DND-41 (cell line): ENCODE measurements at regions not wholly inside any gene's neighbourhood (a gene's known extent, or its start where the extent isn't known, plus 50 kb on each side); places are given as distances from the start of the nearest gene placed in this dataset.

Experiments used
- ATAC-seq: fragments of 200-7000 bp; cut with Tn5 transposase; 3 replicates; pipeline ENCODE4 v1.9.1; 2021; ENCODE audit warnings: low read depth; ENCODE audit not compliant: insufficient read depth
- DNase-seq: peaks from one replicate; pipeline ENCODE4 v3.0.0-alpha.2; 2020
- H2AFZ ChIP-seq: 2 replicates; pipeline ENCODE4 v1.6.0; 2012; ENCODE audit warnings: low read depth, low read length
- H3K27ac ChIP-seq: 2 replicates; pipeline ENCODE4 v1.5.1; 2012; ENCODE audit warnings: low read length, inconsistent platforms
- H3K27me3 ChIP-seq: fragments of 200-600 bp; sonication (generic); 2 replicates; pipeline ENCODE4 v1.6.0; 2012; ENCODE audit warnings: low read length, mild to moderate bottlenecking, inconsistent platforms; ENCODE audit not compliant: insufficient read depth, poor library complexity
- H3K36me3 ChIP-seq: 2 replicates; pipeline ENCODE4 v1.5.1; 2012; ENCODE audit warnings: low read length, inconsistent platforms; ENCODE audit not compliant: insufficient read depth
- H3K4me1 ChIP-seq: 2 replicates; pipeline ENCODE4 v1.5.1; 2012; ENCODE audit warnings: mild to moderate bottlenecking, low read length; ENCODE audit not compliant: insufficient read depth
- H3K4me2 ChIP-seq: 2 replicates; pipeline ENCODE4 v1.6.0; 2012; ENCODE audit warnings: mild to moderate bottlenecking, moderate library complexity, low read length, inconsistent platforms; ENCODE audit not compliant: insufficient read depth
- H3K4me3 ChIP-seq, 2 experiments: fragments of 200-600 bp in 1 of 2; shearing (Covaris generic) in 1 of 2; 2 replicates each; pipeline ENCODE4 v1.5.1; 2012 to 2016; ENCODE audit warnings: inconsistent platforms in 2 of 2, low read length in 2 of 2, mild to moderate bottlenecking in 2 of 2, low read depth in 1 of 2, moderate library complexity in 1 of 2
- H3K79me2 ChIP-seq: 2 replicates; pipeline ENCODE4 v1.6.0; 2012; ENCODE audit warnings: low read length, inconsistent platforms; ENCODE audit not compliant: insufficient read depth
- H3K9ac ChIP-seq: 2 replicates; pipeline ENCODE4 v1.6.0; 2012; ENCODE audit warnings: low read depth, mild to moderate bottlenecking, inconsistent platforms, low read length, moderate library complexity
- H3K9me3 ChIP-seq: 2 replicates; pipeline ENCODE4 v1.5.1; 2012; ENCODE audit warnings: low read length, moderate library complexity, mild to moderate bottlenecking, inconsistent platforms; ENCODE audit not compliant: insufficient read depth, severe bottlenecking
- H4K20me1 ChIP-seq: 2 replicates; pipeline ENCODE4 v1.6.0; 2012; ENCODE audit warnings: low read length; ENCODE audit not compliant: insufficient read depth
- EZH2 ChIP-seq: IDR thresholded peaks from 3 replicates; pipeline ENCODE4 v1.6.1; 2012; ENCODE audit warnings: borderline replicate concordance, low read depth, mild to moderate bottlenecking, moderate library complexity, low read length, inconsistent platforms; ENCODE audit not compliant: severe bottlenecking
- TF ChIP-seq, protein P1 (sequence below): IDR thresholded peaks from 2 replicates; pipeline ENCODE4 v1.5.1; 2012; ENCODE audit warnings: borderline replicate concordance, low read length, moderate library complexity, mild to moderate bottlenecking; ENCODE audit not compliant: poor library complexity, severe bottlenecking; ENCODE audit errors: extremely low read depth

DNA sequence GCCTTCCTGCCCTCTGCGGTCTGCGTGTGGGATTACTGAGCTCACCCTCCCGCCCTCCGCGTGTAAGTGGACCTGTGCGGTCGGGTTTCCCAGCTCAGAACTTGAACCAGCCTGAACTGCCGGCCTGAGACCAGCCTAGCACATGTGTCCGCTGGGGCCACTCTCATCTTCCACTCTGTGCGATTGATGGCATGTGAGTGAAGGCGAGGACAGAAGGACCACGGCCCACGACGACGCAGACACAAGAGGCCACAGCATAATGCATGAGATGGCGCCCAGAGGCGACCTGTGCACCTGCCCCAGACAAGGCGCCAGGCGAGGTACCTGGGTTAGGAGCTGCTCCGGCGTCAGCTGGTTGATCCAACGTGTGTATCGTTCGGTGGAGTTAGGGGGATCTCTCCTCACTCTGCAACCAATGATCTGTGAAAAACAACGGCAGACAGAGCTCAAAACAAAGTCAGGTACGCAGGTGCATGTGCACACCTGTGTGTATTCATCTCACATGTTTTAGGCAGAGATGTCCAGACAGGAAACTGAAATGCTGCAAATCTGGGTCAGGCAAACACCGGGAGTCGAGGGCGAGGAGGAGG lies 74.5 kb upstream of the METRNL start:
- Histone ChIP-seq H3K79me2 (peaks cover 59% of the 10 kb centered on the region), H2AFZ (no peak overlapping the region), H3K4me3 (no peak overlapping the region), H3K4me2 (no peak overlapping the region), H3K9me3 (peaks cover 14% of the 10 kb centered on the region), H3K4me1 (no peaks in the 10 kb centered on the region), H3K27me3 (no peaks in the 10 kb centered on the region), H3K9ac (no peak overlapping the region), H4K20me1 (peaks cover 19% of the 10 kb centered on the region), H3K36me3 (peaks cover 72% of the 10 kb centered on the region), H3K27ac (no peak overlapping the region)
- DNase-seq (no peak), ATAC-seq (no peak)
- TF ChIP-seq EZH2 = no peak
- TF ChIP-seq, protein P1, sequence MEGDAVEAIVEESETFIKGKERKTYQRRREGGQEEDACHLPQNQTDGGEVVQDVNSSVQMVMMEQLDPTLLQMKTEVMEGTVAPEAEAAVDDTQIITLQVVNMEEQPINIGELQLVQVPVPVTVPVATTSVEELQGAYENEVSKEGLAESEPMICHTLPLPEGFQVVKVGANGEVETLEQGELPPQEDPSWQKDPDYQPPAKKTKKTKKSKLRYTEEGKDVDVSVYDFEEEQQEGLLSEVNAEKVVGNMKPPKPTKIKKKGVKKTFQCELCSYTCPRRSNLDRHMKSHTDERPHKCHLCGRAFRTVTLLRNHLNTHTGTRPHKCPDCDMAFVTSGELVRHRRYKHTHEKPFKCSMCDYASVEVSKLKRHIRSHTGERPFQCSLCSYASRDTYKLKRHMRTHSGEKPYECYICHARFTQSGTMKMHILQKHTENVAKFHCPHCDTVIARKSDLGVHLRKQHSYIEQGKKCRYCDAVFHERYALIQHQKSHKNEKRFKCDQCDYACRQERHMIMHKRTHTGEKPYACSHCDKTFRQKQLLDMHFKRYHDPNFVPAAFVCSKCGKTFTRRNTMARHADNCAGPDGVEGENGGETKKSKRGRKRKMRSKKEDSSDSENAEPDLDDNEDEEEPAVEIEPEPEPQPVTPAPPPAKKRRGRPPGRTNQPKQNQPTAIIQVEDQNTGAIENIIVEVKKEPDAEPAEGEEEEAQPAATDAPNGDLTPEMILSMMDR = no peak

GRCh38 chr17:83005639-83006038 lies 73.8 kb upstream of the METRNL start:
- H3K27me3 ChIP-seq = no peaks in the 10 kb centered on the region
- H3K36me3 ChIP-seq = peaks cover 73% of the 10 kb centered on the region
- no peak overlapping the region for H2AFZ ChIP-seq
- no peak for ATAC-seq
- H3K79me2 ChIP-seq = peaks cover 61% of the 10 kb centered on the region
- H4K20me1 ChIP-seq = peaks cover 25% of the 10 kb centered on the region
- no peak for TF ChIP-seq EZH2
- TF ChIP-seq, protein P1 = no peak
- H3K9ac ChIP-seq = no peak overlapping the region
- H3K4me2 ChIP-seq = no peak overlapping the region
- DNase-seq = no peak
- peaks cover 10% of the 10 kb centered on the region for H3K9me3 ChIP-seq
- H3K4me3 ChIP-seq = no peak overlapping the region
- H3K27ac ChIP-seq = no peak overlapping the region
- H3K4me1 ChIP-seq = no peaks in the 10 kb centered on the region

DNA sequence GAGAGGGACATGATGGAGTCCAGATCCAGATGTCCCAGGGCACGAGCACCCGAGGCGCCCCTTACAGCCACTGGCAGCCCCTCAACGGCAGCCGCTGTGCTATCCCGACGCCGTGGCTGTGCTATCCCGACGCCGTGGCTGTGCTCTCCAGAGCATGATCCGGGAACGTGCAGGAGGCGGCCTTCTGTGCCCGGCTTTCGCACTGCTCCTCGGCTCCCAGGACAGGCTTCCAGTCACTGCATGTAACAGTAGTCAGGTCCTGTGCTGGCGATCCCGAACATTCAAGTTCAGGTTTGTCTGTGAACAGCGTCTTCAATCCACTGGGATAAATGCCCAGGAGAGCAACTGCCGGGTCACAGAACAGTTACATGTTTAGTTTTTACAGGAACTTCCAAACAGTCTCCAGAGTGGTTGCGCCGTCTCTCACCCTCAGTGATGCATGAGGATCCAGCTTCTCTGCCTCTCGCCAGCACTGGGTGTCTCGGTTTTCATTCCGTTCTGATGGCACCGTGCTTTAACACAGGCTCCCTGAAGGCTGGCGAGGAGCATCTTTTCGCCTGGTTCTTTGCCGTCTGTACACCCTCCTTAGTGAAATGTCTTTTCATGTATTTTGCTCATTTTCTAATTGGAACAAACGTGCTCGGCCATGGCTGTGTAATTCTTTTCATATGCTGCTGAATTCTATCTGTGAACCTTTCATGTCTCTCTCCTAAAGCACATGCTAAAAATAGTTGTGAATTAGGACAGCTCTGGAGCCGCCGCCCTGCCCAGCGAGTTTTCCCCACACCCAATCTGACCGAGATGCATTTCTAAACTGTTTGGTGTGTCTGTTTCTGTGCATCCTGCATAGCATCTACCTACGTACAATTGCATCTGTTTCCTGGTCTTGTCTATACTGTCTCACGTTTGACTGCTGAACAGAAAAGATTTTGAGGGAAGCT lies 72.6 kb upstream of the METRNL start:
- DNase-seq (no peak), ATAC-seq (no peak)
- TF ChIP-seq, protein P1 = no peak
- no peak for TF ChIP-seq EZH2
- no peak overlapping the region for H3K27ac ChIP-seq
- no peak overlapping the region for H3K4me2 ChIP-seq
- H3K4me3 ChIP-seq = no peak overlapping the region
- H2AFZ ChIP-seq = no peak overlapping the region
- peaks cover 36% of the 10 kb centered on the region for H4K20me1 ChIP-seq
- no peaks in the 10 kb centered on the region for H3K4me1 ChIP-seq
- H3K9ac ChIP-seq = no peak overlapping the region
- H3K27me3 ChIP-seq = no peaks in the 10 kb centered on the region
- peaks cover 68% of the 10 kb centered on the region for H3K36me3 ChIP-seq
- peaks cover 9% of the 10 kb centered on the region for H3K9me3 ChIP-seq
- peaks cover 64% of the 10 kb centered on the region for H3K79me2 ChIP-seq
